Stimulated activated CD4-positive, alpha-beta T cell treated with anti-CD3 and anti-CD28 coated beads, Interleukin-15, amount 100 ng/mL, for 1 hour (primary cell): ENCODE measurements at regions not wholly inside any gene's neighbourhood (a gene's known extent, or its start where the extent isn't known, plus 50 kb on each side); places are given as distances from the start of the nearest gene placed in this dataset.

ENCODE experiments used
- DNase-seq, 2 donors: peaks; one replicate each; pipeline ENCODE4 v3.0.0-alpha.2; 2020; ENCODE audit warnings: low read depth in 1 of 2, low spot score in 1 of 2

DNA sequence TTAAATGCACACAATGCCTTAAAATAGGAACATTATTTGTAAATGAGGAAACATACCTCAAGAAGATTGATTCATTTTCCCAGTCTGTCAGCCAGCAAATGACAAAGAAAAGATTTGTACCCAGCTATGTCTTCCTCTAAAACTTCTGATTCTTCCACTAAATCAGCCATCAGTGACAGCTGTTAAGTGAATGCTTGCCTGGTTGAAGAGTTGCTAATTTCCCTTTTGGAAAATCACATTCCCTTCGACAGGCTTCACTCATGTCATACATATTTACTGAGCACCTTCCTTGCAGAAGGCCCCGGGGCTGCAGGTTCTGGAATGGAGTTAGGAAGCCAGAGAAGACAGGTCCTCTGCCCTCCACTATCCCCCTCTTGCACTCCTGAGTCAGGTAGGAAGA, 112.0 kb upstream of the SLC66A3 start:
- no peak for DNase-seq

- DNase-seq = no peak
Measured at GRCh38 chr2:11044201-11044600, 111.1 kb upstream of the SLC66A3 start.

- DNase-seq = no peak
Measured at GRCh38 chr2:11045294-11045693, 110.0 kb upstream of the SLC66A3 start.

DNA sequence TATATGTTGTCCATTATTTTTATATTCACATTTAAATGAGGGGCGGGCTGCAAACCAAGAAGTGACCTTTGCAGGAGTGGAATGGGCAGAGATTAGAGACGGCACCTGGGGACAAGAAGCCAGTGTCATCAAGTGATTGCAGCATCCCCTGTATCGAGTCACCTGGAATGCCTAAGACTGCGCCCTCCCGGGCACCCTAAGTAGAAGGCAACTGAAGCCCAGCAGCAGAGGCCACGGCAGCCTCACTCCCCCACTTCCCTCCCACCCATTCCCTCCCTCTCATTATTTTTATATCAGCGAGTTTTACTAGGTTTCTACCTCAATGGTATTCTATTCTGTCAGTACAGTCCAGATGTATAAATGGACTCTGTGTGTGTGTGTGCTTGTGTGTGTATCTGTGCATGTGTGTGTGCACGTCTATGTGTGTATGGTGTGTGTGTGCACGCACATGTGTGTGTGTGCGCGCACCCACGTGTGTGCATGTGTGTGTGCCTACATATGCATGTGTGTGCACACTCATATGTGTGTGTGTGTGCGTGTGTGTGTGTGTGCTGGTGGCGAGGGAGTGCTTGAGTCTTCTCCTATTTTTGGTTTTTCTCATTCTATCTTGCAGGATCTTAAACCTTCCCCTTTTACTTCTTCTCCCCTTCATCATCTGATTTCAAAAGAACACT, 106.8 kb upstream of the SLC66A3 start:
- DNase-seq = no peak

GRCh38 chr2:11050565-11050964, 104.7 kb upstream of the SLC66A3 start:
- DNase-seq = no peak

GRCh38 chr2:11051280-11051679, 104.0 kb upstream of the SLC66A3 start:
- no peak for DNase-seq

DNA sequence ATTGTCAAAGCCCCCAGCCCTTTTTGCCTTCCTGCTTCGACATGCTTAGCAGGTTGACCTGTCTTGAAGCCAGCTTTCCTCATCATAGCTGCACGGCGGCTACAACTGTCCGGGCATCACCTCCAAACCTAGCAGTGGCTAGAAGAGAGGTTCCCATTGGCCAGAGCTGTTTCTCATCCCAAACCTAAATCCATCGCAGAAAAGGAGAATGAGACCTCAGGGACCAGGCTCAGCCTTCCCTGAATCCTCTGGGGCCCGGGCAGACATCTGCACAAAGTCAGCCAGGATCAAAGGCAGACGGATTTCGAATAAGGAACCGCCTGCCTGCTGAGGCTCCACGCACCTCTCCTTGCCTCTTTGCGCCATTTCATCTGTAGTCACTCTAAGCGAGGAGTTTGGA, 101.7 kb upstream of the SLC66A3 start:
- DNase-seq = no peak

GRCh38 chr2:11054783-11055678, 100.2 kb upstream of the SLC66A3 start:
- no peak for DNase-seq

DNA sequence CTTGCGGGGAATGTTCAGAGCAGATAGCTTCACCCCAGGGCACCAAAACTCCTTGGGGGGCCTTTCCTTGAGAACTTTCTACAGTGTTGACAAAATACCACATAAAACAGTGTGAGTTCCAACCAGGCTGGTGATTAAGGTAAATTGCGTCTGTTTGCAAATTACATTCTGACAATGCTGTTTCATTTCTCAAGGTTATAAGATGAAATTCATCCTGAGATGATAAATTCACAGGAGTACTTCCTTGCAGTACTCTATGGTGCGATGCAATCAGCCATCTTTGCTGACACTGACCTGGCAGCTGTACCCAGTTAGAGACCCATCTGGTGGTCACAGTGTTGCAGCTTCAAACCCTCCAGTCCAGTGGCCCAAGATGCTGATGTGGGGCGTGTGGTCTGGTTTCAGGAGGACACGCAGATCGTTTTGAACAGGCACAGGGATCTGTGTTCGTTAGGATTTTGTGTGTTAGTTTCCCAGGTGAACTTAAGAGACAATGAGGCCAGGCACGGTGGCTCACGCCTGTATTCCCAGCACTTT, 99.5 kb upstream of the SLC66A3 start:
- DNase-seq = no peak

GRCh38 chr2:11056614-11057013, 98.7 kb upstream of the SLC66A3 start:
- DNase-seq = no peak

GRCh38 chr2:11057031-11057430, 98.2 kb upstream of the SLC66A3 start:
- DNase-seq = no peak

- no peak for DNase-seq
Measured at GRCh38 chr2:11058129-11058528, 97.1 kb upstream of the SLC66A3 start.

DNA sequence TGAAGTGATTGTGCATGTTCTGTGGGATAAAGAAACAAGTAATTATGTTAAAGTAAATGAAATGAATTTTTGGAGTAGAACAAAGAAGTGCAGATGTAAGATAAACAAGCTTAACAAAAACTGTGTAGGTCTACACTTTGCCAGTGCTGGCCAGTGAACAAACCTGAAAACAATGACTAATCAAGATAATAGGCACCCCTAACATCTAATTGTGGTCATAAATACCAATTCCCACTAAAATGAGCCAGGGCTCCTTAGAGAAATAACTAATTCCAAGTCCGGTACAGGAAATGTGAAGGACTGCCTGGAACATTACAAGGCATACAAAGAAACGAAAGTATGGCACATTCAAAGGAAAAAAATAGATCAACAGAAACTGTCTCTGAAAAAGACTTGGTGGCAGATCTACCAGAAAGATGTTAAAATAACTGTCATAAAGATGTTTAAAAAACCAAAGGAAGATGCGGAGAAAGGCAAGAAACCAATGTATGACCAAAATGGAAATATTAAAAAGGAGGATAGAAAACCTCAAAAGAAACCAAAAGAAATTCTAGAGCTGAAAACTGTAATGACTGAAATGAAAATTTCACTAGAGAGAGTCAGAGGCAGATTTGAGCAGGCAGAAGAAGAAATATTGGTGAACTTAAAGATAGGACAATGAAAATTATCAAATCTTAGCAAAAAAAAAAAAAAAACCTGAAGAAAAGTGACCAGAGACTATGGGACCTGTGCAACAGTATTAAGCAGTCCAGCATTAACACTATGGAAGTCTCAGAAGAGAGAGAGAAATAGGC, 94.7 kb upstream of the SLC66A3 start:
- no peak for DNase-seq

DNA sequence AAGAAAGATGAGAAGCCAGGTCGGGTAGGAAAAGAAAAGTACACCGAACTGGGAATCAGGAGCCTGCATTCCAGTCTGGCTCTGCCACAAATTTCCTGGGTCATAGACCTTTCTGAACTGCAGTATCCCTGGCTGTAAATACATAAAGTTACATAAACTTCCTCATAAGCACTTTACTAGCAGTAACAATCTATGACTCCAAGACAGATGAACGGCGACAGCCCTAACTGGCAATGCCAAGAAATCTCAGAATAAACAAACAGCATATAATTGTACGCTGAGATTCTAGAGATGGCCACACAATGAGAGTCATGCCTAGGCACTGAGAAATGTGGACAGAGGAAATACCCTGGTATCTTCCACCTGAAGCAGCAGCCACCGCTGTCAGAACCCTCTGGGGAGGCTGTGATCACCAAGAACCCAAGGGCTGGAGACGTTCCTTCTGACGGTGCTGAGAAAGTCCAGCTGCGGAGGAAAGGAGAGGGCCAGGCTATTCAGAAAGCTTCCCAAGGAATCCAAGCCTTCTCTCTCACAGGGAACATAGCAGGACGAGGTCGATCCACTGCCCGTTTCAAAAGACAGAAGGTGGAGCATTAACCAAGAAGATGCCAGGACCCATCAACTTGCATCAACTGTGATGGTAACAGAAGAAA, 89.3 kb upstream of the SLC66A3 start:
- no peak for DNase-seq

- DNase-seq = no peak
Measured at GRCh38 chr2:11067221-11068078, 87.8 kb upstream of the SLC66A3 start.

- no peak for DNase-seq
Measured at GRCh38 chr2:11068079-11068741, 87.1 kb upstream of the SLC66A3 start.

DNA sequence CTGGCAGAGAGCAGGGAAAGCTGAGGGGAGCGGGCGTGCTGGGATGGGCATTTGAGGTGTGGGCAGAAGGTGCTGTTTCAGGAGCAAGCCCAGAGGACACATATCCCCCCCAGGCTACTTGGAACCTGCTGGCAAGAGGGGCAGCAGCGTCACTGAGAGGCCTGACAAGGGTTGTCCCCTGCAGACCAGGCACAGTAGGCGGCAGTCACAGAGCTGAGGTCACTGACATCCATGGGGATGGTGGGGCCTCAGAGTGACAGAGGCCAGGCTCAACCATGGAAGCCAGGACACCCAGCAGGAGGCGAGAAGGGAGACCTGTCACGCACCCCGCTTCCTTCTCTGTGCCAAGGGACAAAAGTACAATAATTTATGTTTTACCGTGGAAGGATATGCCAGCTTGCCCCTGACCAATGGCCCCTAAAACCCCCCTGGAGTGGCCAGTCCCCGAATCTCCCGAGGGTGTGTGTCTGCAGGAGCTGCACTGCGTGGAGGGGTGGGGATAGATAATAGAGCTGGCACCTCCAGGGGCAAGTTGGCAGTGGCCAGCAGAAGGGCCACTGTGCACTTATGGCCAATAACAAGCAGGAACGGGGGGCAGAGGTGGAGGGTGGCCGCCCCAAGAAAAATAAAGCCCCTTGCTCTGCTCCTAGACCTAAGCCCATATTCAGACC, 86.3 kb upstream of the SLC66A3 start:
- no peak for DNase-seq

DNA sequence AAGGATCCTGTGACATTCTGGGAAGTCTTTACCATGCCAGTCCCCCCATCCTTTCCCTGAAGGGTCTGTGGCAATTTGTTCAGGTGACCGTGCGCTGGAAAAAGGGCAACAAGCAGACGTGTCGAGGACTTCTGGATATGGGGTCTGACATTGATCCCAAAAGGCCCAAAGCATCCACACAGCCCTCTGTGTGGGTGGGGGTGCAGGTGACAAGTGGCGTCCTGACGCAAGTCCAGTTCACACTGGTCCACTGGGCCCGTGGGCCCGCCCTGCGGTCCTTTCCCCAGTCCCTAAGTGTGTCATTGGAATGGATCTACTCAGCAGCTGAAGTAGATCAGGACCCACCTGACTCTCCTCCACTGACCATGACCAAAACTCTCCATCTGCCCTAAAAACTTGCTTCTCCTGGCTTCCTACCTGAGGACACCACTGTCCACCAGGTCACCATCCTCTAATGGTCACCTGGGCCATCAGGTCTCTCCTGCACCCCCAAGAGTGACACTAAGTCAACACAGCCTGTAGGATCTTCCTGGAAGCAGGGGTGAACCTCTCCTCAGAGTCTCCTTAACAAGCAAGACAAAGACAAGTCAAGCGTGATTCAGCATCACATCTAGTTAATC, 85.6 kb upstream of the SLC66A3 start:
- no peak for DNase-seq

- no peak for DNase-seq
Measured at GRCh38 chr2:11071211-11071610, 84.1 kb upstream of the SLC66A3 start.
